Activated naive CD4-positive, alpha-beta T cell treated with anti-CD3 and anti-CD28 coated beads, Interleukin-2, amount 10 ng/mL, durations not matched to agents 7 days and 5 days (primary cell): ENCODE measurements at regions not wholly inside any gene's neighbourhood (a gene's known extent, or its start where the extent isn't known, plus 50 kb on each side); places are given as distances from the start of the nearest gene placed in this dataset.

Experiments
- CTCF ChIA-PET: fragments of 350-600 bp; sonication (Branson Sonifier 250); formaldehyde crosslinking; loops from one replicate; lab custom pipeline; 2021; ENCODE audit warnings: antibody characterized with exemption; lab: Charles Lee
- DNase-seq: peaks from one replicate; pipeline ENCODE4 v3.0.0-alpha.2; 2020
- H3K27ac Mint-ChIP-seq: one replicate; pipeline ENCODE4 v1.8.0; 2021; ENCODE audit warnings: mild to moderate bottlenecking, moderate library complexity, mixed read lengths
- H3K27me3 Mint-ChIP-seq: one replicate; pipeline ENCODE4 v1.8.0; 2021; ENCODE audit warnings: mild to moderate bottlenecking, mixed read lengths
- H3K36me3 Mint-ChIP-seq: one replicate; pipeline ENCODE4 v1.8.0; 2021; ENCODE audit warnings: mixed read lengths
- H3K4me1 Mint-ChIP-seq: one replicate; pipeline ENCODE4 v1.8.0; 2021; ENCODE audit warnings: mixed read lengths
- H3K4me3 Mint-ChIP-seq: one replicate; pipeline ENCODE4 v1.8.0; 2021; ENCODE audit warnings: mild to moderate bottlenecking, moderate library complexity, mixed read lengths
- H3K9me3 Mint-ChIP-seq: one replicate; pipeline ENCODE4 v1.8.0; 2021; ENCODE audit warnings: mixed read lengths

DNA sequence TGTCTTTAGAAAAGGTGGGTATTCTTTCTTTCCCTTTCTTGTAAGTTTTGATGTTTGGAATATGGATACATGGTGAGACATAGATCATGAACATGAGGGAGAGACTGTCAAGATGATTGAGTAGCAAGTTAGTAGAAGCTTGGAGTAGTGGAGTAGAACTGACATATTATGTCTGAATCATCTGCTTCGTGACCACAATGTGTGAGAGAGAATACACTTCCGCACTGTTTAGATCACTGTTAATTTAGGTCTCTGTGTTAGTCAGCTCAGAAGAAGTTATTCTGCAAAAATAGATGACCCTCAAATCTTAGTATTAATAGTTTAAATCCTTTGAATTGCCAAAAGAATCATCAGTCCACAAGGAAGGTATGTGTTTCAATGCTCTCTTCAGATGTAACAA is 151.0 kb downstream of the OXSM start:
- Mint-ChIP-seq H3K4me1 (no peaks in the 10 kb centered on the region), H3K36me3 (no peaks in the 10 kb centered on the region), H3K9me3 (peaks cover 3% of the 10 kb centered on the region), H3K27me3 (peaks cover 3% of the 10 kb centered on the region), H3K27ac (no peak overlapping the region), H3K4me3 (no peak overlapping the region)
- CTCF ChIA-PET = no interaction called here
- no peak for DNase-seq

DNA sequence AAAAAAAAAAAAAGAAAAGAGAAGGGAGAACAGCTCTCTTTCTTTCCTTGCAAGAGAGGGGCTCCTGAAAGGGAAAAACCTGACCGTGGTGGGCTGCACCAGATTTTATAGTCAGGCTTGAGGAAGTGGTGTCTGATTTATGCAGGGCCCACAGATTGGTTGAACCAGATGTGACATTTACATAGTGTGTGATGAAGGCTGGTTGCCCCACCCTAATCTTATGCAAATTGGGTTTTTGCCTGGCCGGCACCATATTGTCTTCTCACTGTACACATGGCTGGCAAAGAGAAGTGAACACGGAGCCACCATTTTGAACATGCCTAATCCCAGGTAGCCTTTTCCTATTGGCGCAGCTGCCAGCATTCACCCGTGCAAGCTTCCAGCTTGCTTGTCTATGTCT is 154.4 kb downstream of the OXSM start:
- no peak overlapping the region for H3K4me3 Mint-ChIP-seq
- H3K27ac Mint-ChIP-seq = no peak overlapping the region
- no peak for DNase-seq
- no peaks in the 10 kb centered on the region for H3K36me3 Mint-ChIP-seq
- CTCF ChIA-PET = interaction anchor here (0.6 kb wide), 1 partner anchor 348 kb away, joined by 3 read pairs; no protein-coding TSS in a partner anchor
- no peaks in the 10 kb centered on the region for H3K4me1 Mint-ChIP-seq
- H3K27me3 Mint-ChIP-seq = peaks cover 3% of the 10 kb centered on the region
- peaks cover 3% of the 10 kb centered on the region for H3K9me3 Mint-ChIP-seq

DNA sequence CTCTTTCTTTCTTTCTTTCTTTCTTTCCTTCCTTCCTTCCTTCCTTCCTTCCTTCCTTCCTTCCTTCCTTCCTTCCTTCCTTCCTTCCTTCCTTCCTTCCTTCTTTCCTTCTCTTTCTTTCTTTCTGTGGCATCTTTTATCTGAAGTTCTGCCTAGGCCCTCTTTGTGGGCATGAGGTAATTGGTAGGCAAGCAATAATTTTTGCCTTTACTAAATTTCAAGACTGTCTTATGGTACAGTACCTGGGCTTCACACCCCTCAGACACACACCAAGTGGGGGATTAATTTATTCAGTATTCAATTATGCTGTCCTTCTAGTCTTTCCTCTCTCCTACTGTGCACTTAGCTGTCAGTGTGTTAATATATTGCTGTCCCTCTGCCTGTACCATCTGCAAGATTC is 155.5 kb downstream of the OXSM start:
- Mint-ChIP-seq H3K27ac (no peak overlapping the region), H3K36me3 (no peaks in the 10 kb centered on the region), H3K27me3 (peaks cover 3% of the 10 kb centered on the region), H3K4me3 (no peak overlapping the region), H3K9me3 (peaks cover 3% of the 10 kb centered on the region), H3K4me1 (no peaks in the 10 kb centered on the region)
- CTCF ChIA-PET = interaction anchor here (0.8 kb wide), 1 partner anchor 20 kb away, joined by 3 read pairs; no protein-coding TSS in a partner anchor
- no peak for DNase-seq

DNA sequence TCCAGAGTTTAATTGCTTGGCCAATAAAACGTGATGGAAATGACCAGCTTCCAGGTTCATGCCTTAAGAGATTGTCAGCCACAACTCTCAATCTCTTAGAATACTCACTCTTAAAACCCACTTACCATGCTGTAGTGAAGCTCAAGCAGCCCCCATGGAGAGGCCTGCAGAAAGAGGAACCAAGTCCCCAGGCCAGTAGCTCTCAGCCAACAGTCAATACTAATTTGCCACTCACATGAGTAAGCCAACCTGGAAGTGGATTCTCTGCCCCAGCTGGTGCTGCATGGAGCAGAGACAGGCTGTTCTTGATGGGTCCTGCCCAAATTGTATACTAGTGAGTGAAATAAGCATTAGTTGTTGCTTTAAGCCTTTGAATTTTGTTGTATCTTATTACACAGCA is 155.9 kb downstream of the OXSM start:
- Mint-ChIP-seq H3K4me3 (no peak overlapping the region), H3K4me1 (no peaks in the 10 kb centered on the region), H3K9me3 (peaks cover 3% of the 10 kb centered on the region), H3K27me3 (peaks cover 3% of the 10 kb centered on the region), H3K36me3 (no peaks in the 10 kb centered on the region), H3K27ac (no peak overlapping the region)
- no peak for DNase-seq
- CTCF ChIA-PET = interaction anchor here (0.8 kb wide), 1 partner anchor 19 kb away, joined by 3 read pairs; no protein-coding TSS in a partner anchor

DNA sequence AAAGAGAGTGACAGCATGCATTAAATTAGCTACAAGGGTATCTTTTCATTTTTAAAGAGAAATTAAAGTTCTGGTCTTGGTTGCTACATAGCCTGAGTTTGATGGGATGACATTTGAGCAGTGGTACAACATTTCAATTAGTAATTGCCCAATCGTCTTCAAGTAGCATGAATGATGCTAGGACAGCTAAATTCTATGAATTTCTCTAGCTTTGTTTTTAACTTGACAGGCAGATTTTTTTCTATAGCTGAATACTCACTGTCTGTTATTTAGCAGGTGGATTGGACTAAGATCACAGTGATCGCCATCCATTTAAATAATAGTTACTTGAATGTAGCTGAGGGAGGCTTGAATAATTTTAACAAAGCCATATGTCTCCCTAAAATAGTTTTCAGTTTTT is 162.2 kb downstream of the OXSM start:
- Mint-ChIP-seq H3K36me3 (no peaks in the 10 kb centered on the region), H3K4me3 (no peak overlapping the region), H3K4me1 (no peaks in the 10 kb centered on the region), H3K9me3 (no peaks in the 10 kb centered on the region), H3K27me3 (no peaks in the 10 kb centered on the region), H3K27ac (no peak overlapping the region)
- CTCF ChIA-PET = no interaction called here
- no peak for DNase-seq

DNA sequence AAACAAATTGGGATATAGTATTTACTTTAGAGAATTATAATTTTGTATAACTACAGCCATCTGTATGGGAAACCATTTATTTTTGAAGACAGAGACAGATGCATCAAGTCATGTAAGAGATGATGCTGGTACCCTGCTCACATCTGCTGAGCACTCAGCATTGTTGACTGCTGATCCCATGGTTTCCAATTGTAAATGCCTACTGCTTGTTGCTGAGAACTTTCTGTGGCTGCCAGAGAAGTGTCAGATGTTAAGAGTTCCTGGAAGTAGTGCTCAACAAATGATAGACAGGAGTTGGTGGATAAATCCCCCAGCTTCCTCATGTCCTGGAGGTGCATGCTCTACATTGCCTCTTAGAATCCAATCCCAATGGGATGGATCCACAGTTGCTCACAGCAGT is 167.1 kb downstream of the OXSM start:
- CTCF ChIA-PET = no interaction called here
- no peak overlapping the region for H3K4me3 Mint-ChIP-seq
- no peaks in the 10 kb centered on the region for H3K27me3 Mint-ChIP-seq
- H3K36me3 Mint-ChIP-seq = no peaks in the 10 kb centered on the region
- H3K4me1 Mint-ChIP-seq = no peaks in the 10 kb centered on the region
- no peak for DNase-seq
- H3K27ac Mint-ChIP-seq = no peak overlapping the region
- H3K9me3 Mint-ChIP-seq = no peaks in the 10 kb centered on the region

DNA sequence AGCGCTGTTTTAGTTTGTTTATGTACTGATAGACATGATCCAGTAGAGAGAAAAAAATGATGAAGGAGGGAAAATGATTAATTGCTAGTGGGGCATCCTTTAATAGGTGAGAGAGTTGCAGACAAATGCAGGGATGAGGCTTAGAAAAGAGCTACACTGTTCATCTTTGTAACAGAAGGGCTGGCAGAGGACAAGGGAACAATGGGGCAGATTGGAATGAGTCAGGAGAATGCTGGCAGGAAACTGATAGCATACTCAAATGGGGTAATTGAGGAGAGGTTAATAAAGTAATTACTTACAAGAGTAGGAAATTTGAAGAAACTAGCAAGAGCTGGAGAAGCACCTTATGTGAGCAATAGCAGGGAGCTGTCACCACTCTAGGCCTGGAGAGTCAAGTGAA is 170.9 kb downstream of the OXSM start:
- CTCF ChIA-PET = interaction anchor here (0.7 kb wide), 1 partner anchor 630 kb away, joined by 3 read pairs; no protein-coding TSS in a partner anchor
- no peak overlapping the region for H3K4me3 Mint-ChIP-seq

DNA sequence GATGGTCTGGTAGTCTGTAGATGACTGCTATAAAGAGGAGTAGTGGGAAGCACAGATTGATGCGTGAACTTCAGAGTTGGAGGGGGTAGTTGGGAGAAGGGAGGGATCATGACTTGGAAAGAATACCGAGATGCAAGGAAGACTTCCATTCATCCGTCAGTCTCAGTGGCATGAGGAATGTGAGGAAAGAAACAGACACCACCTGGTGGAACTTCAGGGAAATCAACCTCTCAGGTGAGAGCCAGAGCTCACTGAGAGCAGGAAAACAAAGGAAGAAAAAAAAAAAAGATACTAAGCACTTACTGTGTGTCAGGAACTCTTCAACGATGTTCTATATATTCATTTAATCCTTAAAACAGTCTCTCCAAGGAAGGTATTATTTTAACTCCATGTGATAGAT is 172.4 kb downstream of the OXSM start:
- Mint-ChIP-seq H3K36me3 (no peaks in the 10 kb centered on the region), H3K4me3 (no peak overlapping the region), H3K27ac (no peak overlapping the region), H3K4me1 (no peaks in the 10 kb centered on the region), H3K9me3 (no peaks in the 10 kb centered on the region), H3K27me3 (no peaks in the 10 kb centered on the region)
- DNase-seq = no peak
- CTCF ChIA-PET = no interaction called here

More for the DNA sequence above, 170.9 kb downstream of the OXSM start:
- H3K27me3 Mint-ChIP-seq = no peaks in the 10 kb centered on the region
- H3K4me1 Mint-ChIP-seq = no peaks in the 10 kb centered on the region
- H3K9me3 Mint-ChIP-seq = no peaks in the 10 kb centered on the region
- H3K27ac Mint-ChIP-seq = no peak overlapping the region
- H3K36me3 Mint-ChIP-seq = no peaks in the 10 kb centered on the region
- DNase-seq = no peak

DNA sequence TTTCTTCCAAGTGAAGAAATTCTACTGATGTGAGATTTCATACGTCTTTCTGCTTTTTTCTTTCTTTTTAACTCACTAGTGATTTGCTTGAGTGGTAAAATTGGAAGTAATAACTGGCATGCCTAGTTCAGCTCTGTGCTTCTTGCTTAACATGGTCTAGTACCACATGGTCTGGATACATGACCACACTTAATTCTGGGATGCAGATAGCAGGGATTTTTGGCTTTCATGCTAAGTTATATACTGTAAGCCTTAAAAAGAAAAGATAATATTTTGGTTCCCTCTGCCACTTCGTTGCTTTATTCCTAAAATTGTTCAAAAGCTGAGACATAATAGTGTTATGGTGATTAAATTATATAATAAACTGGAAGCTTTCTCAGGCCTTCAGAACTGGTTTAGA is 174.3 kb downstream of the OXSM start:
- Mint-ChIP-seq H3K4me1 (no peaks in the 10 kb centered on the region), H3K4me3 (no peak overlapping the region), H3K9me3 (no peaks in the 10 kb centered on the region), H3K27ac (no peak overlapping the region), H3K27me3 (no peaks in the 10 kb centered on the region), H3K36me3 (no peaks in the 10 kb centered on the region)
- CTCF ChIA-PET = no interaction called here
- DNase-seq = no peak

DNA sequence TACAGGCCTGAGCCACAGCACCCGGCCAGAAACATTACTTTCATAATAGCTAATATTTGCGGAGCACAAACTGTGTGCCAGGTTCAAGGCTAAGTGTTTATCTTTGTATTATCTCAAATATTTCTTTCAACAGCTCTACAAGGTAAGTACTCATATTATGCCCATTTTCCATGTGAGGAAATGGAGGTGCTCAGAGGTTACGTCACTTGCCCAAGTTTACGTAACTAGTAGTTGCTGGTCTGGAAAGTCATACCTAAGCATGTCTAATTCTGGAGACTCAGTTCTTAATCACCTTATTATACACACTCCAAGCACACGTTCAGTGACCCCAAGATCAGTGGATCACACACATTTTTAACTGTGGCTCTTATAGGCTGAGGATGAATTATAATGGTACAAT is 177.5 kb downstream of the OXSM start:
- CTCF ChIA-PET = no interaction called here
- Mint-ChIP-seq H3K36me3 (no peaks in the 10 kb centered on the region), H3K9me3 (no peaks in the 10 kb centered on the region), H3K27ac (no peak overlapping the region), H3K4me1 (no peaks in the 10 kb centered on the region), H3K4me3 (no peak overlapping the region), H3K27me3 (no peaks in the 10 kb centered on the region)
- no peak for DNase-seq

DNA sequence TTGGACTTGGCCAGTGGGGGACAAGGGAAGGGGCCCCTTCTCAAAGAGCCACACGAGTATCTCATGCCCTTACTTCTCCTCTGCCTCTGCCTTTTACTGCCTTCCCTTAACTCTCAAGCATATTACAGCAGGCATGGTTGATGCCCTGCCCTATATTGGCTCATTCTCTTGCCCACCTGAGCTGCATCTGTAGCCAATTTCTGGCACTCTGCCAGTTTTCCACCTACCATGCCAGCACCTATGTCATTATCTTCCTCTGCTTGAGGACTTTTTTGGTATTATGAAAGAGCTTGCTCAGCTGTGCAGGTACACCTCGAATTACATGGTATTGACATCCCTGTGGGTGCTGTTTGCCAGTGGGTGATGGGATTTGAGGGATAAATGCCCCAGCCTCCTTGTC is 181.8 kb downstream of the OXSM start:
- no peak overlapping the region for H3K4me3 Mint-ChIP-seq
- H3K36me3 Mint-ChIP-seq = no peaks in the 10 kb centered on the region
- CTCF ChIA-PET = interaction anchor here (0.7 kb wide), 1 partner anchor 260 kb away, joined by 3 read pairs; no protein-coding TSS in a partner anchor
- H3K9me3 Mint-ChIP-seq = no peaks in the 10 kb centered on the region
- no peak overlapping the region for H3K27ac Mint-ChIP-seq
- DNase-seq = no peak
- no peaks in the 10 kb centered on the region for H3K4me1 Mint-ChIP-seq
- H3K27me3 Mint-ChIP-seq = no peaks in the 10 kb centered on the region

DNA sequence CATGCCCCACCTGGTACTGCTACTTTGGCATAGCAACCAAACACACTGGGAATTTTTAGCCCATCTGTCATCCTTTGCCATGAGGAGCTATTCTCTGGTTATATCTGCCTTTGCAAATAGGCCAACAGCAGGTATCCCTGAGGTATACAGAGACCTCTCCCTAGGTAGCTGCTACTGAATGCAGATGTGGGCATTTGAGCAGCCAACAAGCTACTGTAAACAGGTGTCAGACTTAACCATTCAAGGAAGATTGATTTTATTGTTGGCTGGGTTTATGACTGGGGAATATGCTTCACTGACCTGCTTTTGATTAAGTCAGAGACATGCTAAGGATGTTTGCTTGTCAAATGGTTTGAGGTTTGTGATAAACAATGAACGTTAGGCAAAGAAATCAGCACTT is 183.2 kb downstream of the OXSM start:
- CTCF ChIA-PET = no interaction called here
- H3K4me3 Mint-ChIP-seq = no peak overlapping the region
- H3K9me3 Mint-ChIP-seq = no peaks in the 10 kb centered on the region

DNA sequence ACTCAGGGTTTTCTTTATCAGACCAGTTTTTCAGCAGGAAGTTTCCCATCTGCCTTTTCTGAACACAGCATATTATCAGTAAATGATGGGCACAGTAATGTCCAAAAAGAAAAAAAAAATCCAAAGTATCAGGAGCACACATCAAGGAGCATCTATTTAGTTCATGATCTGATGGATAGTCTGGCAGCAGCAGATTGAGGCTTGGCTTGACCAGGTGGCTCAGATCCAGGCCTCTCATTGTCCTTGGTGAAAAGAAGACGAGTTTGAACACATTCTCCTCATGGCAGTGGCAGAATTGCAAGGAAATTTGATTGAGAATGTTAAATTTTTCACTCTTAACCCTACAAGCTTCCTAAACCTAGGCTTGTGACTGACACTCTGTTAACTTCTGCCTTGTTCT is 192.9 kb downstream of the OXSM start:
- no peaks in the 10 kb centered on the region for H3K36me3 Mint-ChIP-seq
- no peak for DNase-seq
- H3K27me3 Mint-ChIP-seq = no peaks in the 10 kb centered on the region
- H3K4me3 Mint-ChIP-seq = no peak overlapping the region
- H3K9me3 Mint-ChIP-seq = no peaks in the 10 kb centered on the region
- CTCF ChIA-PET = no interaction called here
- no peaks in the 10 kb centered on the region for H3K4me1 Mint-ChIP-seq
- no peak overlapping the region for H3K27ac Mint-ChIP-seq

More for the DNA sequence above, 183.2 kb downstream of the OXSM start:
- no peak for DNase-seq
- no peaks in the 10 kb centered on the region for H3K4me1 Mint-ChIP-seq
- no peaks in the 10 kb centered on the region for H3K27me3 Mint-ChIP-seq
- no peak overlapping the region for H3K27ac Mint-ChIP-seq
- no peaks in the 10 kb centered on the region for H3K36me3 Mint-ChIP-seq

DNA sequence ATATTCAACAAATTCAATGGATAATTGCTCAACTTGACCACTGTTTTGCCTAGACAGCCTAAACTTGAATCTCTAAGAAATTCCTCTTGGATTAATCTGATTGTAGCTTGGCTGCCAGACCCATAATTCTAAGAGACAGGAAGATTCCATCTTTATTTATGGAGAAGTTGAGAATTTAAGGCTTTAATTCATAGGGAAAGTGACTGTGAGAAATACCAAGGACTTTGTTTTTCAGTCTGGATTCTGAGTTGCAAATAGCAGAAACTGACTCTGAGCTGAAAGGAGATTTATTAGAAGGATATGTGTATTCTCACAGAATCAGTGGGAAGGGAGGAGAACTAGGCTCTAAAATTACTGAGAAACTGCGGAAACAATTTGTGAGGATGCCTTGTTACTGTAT is 195.7 kb downstream of the OXSM start:
- H3K9me3 Mint-ChIP-seq = no peaks in the 10 kb centered on the region
- CTCF ChIA-PET = no interaction called here
- no peaks in the 10 kb centered on the region for H3K27me3 Mint-ChIP-seq
- no peak overlapping the region for H3K4me3 Mint-ChIP-seq
- no peaks in the 10 kb centered on the region for H3K36me3 Mint-ChIP-seq
- DNase-seq = no peak
- H3K4me1 Mint-ChIP-seq = no peaks in the 10 kb centered on the region
- no peak overlapping the region for H3K27ac Mint-ChIP-seq

DNA sequence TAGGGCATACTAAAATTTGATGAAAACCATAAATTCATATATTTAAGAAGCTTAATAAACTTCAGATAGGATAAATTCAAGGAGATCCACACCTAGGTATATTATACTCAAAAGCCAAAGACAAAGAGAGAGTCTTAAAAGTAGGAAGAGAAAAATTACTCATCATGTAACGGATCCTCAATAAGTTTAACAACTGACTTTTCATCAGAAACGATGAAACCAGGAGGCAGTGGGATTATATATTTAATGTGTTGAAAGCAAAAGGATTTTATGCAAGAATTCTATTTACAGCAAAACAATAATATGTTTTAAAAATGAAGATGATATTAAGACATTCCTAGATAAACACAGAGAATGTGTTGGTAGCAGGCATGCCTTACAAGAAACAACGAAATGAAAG is 202.7 kb downstream of the OXSM start:
- H3K36me3 Mint-ChIP-seq = no peaks in the 10 kb centered on the region
- H3K27ac Mint-ChIP-seq = no peak overlapping the region
- no peaks in the 10 kb centered on the region for H3K27me3 Mint-ChIP-seq
- H3K9me3 Mint-ChIP-seq = peaks cover 15% of the 10 kb centered on the region
- CTCF ChIA-PET = no interaction called here
- no peak for DNase-seq
- H3K4me3 Mint-ChIP-seq = no peak overlapping the region
- H3K4me1 Mint-ChIP-seq = no peaks in the 10 kb centered on the region

DNA sequence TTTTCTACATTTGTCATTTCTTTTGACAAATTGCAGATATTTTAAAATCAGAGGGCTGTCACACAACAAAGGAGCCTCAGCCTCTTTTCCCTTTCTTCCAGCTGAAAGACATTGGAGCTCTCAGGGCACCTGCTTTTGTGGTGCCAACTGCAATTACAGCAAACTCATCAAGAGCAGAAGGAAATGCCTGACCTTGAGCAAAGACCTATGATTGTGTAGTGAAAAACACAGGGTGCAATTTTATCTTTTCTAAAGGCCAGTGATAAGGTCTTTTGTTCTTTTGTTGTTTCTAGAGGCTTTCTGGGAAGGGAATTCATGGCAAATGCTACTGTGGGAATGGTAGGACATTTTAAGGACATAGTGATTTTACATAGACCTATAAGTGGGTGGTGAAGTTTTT is 214.3 kb downstream of the OXSM start:
- Mint-ChIP-seq H3K4me1 (no peaks in the 10 kb centered on the region), H3K27ac (no peak overlapping the region), H3K27me3 (no peaks in the 10 kb centered on the region), H3K36me3 (no peaks in the 10 kb centered on the region), H3K9me3 (no peaks in the 10 kb centered on the region), H3K4me3 (no peak overlapping the region)
- CTCF ChIA-PET = no interaction called here
- no peak for DNase-seq
